ENCODE measurements at regions not wholly inside any gene's neighbourhood (a gene's known extent, or its start where the extent isn't known, plus 50 kb on each side); places are given as distances from the start of the nearest gene placed in this dataset.

DNA sequence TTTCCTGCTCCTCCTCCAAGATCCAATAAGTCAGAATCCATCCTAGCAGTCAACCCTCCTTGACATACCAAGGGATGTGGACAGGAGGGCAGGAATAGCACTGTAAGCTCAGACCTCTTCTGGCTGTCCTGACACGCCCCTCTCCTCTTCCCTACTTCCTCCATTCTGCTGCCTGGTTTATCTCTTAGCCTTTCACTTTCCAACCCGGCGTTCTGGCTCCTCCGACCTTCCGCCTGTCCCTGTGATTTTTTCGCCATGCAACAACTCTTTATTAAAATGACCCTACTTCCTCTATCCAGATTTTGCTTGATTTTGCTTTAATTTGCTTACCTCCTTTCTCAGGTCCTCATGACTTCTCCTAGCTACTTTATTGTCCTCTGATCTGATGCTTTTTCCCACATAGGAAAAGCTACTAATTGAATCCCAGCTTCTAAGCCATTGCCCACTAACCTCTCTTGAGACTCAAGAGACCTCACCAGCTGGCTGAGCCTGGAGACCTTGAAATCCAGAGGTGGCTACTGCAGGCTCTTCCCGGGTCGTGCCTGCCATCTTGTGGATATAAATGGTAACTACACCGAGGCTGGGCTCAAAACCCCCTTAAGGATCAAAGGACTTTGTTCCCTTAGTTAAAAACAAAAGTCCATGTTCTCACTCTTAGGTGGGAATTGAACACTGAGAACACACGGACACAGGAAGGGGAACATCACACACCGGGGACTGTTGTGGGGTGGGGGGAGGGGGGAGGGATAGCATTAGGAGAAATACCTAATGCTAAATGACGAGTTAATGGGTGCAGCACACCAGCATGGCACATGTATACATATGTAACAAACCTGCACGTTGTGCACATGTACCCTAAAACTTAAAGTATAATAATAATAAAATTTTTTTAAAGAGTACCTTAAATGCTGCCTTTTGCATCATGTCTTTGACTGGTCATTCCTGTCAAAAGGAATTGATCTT lies 139.4 kb downstream of the AKAIN1 start:
- no TSS peak for BruUV-seq (replicated peaks)
- no peak overlapping the region for H3K27ac ChIP-seq (ENCODE audit: extremely low read depth, low read depth, low read length)
- peak; percentile 68 to 77 (median 72) for DNase-seq (ENCODE audit: extremely low read depth in 1 of 4, low spot score in 3 of 4)
- no peaks in the 10 kb centered on the region for H3K36me3 ChIP-seq (ENCODE audit: control insufficient read depth, insufficient read depth, low read length)
- POLR2A ChIA-PET: no interaction called here
- no peak overlapping the region for H3K9ac ChIP-seq (ENCODE audit: insufficient read depth in 1 of 2, low read depth in 2 of 2, low read length in 2 of 2)
- H3K79me2 ChIP-seq (ENCODE audit: control insufficient read depth, insufficient read depth, low read length): no peaks in the 10 kb centered on the region
- FAIRE-seq: peak; percentile 88
- CTCF ChIA-PET (ENCODE audit: low intra/inter-chr PET ratio): interaction anchor here (1.8 kb wide), 1 partner anchor 951 kb away, joined by 10 read pairs; no protein-coding TSS in a partner anchor
- H3K27me3 ChIP-seq (ENCODE audit: control insufficient read depth in 2 of 2, insufficient read depth in 2 of 2, low read length in 2 of 2): no peaks in the 10 kb centered on the region
- no peak overlapping the region for H2AFZ ChIP-seq (ENCODE audit: low read depth, low read length)
- H3K9me1 ChIP-seq (ENCODE audit: control insufficient read depth, insufficient read depth, low read length): no peaks in the 10 kb centered on the region
- in situ Hi-C loops (cut with MboI) (loop anchor here (10.0 to 25.0 kb wide), 3 partner anchors 945 to 1830 kb away; no protein-coding TSS in a partner anchor), intact Hi-C loops (cut with micrococcal nuclease) (loop anchor here (2.0 kb wide), 1 partner anchor 951 kb away; no protein-coding TSS in a partner anchor)
- no peaks in the 10 kb centered on the region for H3K9me3 ChIP-seq (replicated peaks; ENCODE audit: control insufficient read depth, insufficient read depth, low read depth, low read length)
- 0% methylated on average over 10 of the region's 13 CpGs for WGBS (ENCODE audit: insufficient coverage, low coverage, missing lambda C conversion rate)
- no peak overlapping the region for H3K4me2 ChIP-seq (ENCODE audit: insufficient read depth, low read length)
- H3K4me1 ChIP-seq (replicated peaks in 1 of 2; ENCODE audit: control insufficient read depth in 2 of 2, insufficient read depth in 2 of 2, low read length in 2 of 2): no peaks in the 10 kb centered on the region
- peak; percentile 87 for ATAC-seq
- H4K20me1 ChIP-seq (replicated peaks; ENCODE audit: control insufficient read depth, insufficient read depth, low read length): no peaks in the 10 kb centered on the region
- no peak overlapping the region for H3K4me3 ChIP-seq
- TF ChIP-seq STAT5A (IDR thresholded peaks at IDR 0.05; ENCODE audit: borderline replicate concordance, low read length): no peak
- TF ChIP-seq CHD2 (IDR thresholded peaks at IDR 0.05; ENCODE audit: low read depth, low read length): no peak
- no peak for TF ChIP-seq ZNF444 (CRISPR knock-in tag; IDR thresholded peaks at IDR 0.05)
- TF ChIP-seq NR1H2 (CRISPR knock-in tag; IDR thresholded peaks at IDR 0.05): no peak
- no peak for TF ChIP-seq SMARCA4 (IDR thresholded peaks at IDR 0.05)
- no peak for TF ChIP-seq ZNF239 (CRISPR knock-in tag; IDR thresholded peaks at IDR 0.05)
- TF ChIP-seq ELF2 (CRISPR knock-in tag; IDR thresholded peaks at IDR 0.05): no peak
- no peak for TF ChIP-seq HEY1 (CRISPR knock-in tag; IDR thresholded peaks at IDR 0.05; ENCODE audit: borderline replicate concordance)
- TF ChIP-seq, protein P1, sequence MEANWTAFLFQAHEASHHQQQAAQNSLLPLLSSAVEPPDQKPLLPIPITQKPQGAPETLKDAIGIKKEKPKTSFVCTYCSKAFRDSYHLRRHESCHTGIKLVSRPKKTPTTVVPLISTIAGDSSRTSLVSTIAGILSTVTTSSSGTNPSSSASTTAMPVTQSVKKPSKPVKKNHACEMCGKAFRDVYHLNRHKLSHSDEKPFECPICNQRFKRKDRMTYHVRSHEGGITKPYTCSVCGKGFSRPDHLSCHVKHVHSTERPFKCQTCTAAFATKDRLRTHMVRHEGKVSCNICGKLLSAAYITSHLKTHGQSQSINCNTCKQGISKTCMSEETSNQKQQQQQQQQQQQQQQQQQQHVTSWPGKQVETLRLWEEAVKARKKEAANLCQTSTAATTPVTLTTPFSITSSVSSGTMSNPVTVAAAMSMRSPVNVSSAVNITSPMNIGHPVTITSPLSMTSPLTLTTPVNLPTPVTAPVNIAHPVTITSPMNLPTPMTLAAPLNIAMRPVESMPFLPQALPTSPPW (CRISPR knock-in tag; IDR thresholded peaks at IDR 0.05): no peak
- peak; percentile 22; the same call in 1 of the 2 replicates for TF ChIP-seq RB1 (IDR thresholded peaks at IDR 0.05; ENCODE audit: low read depth)
- TF ChIP-seq, protein P2, sequence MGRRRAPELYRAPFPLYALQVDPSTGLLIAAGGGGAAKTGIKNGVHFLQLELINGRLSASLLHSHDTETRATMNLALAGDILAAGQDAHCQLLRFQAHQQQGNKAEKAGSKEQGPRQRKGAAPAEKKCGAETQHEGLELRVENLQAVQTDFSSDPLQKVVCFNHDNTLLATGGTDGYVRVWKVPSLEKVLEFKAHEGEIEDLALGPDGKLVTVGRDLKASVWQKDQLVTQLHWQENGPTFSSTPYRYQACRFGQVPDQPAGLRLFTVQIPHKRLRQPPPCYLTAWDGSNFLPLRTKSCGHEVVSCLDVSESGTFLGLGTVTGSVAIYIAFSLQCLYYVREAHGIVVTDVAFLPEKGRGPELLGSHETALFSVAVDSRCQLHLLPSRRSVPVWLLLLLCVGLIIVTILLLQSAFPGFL (CRISPR knock-in tag; IDR thresholded peaks at IDR 0.05): no peak
- TF ChIP-seq JUNB (CRISPR knock-in tag; conservative IDR thresholded peaks at IDR 0.05): no peak
- TF ChIP-seq, protein P3, sequence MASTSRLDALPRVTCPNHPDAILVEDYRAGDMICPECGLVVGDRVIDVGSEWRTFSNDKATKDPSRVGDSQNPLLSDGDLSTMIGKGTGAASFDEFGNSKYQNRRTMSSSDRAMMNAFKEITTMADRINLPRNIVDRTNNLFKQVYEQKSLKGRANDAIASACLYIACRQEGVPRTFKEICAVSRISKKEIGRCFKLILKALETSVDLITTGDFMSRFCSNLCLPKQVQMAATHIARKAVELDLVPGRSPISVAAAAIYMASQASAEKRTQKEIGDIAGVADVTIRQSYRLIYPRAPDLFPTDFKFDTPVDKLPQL (IDR thresholded peaks at IDR 0.05; ENCODE audit: extremely low read depth, insufficient read length): no peak
- TF ChIP-seq, protein P4, sequence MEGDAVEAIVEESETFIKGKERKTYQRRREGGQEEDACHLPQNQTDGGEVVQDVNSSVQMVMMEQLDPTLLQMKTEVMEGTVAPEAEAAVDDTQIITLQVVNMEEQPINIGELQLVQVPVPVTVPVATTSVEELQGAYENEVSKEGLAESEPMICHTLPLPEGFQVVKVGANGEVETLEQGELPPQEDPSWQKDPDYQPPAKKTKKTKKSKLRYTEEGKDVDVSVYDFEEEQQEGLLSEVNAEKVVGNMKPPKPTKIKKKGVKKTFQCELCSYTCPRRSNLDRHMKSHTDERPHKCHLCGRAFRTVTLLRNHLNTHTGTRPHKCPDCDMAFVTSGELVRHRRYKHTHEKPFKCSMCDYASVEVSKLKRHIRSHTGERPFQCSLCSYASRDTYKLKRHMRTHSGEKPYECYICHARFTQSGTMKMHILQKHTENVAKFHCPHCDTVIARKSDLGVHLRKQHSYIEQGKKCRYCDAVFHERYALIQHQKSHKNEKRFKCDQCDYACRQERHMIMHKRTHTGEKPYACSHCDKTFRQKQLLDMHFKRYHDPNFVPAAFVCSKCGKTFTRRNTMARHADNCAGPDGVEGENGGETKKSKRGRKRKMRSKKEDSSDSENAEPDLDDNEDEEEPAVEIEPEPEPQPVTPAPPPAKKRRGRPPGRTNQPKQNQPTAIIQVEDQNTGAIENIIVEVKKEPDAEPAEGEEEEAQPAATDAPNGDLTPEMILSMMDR (IDR thresholded peaks at IDR 0.05 in 2 of 3, conservative IDR thresholded peaks at IDR 0.05 in 1 of 3; ENCODE audit: insufficient read depth in 2 of 3, low read depth in 1 of 3, low read length in 3 of 3): peak; percentile 74 to 79 (median 74)
- no peak for TF ChIP-seq NELFE (IDR thresholded peaks at IDR 0.05; ENCODE audit: insufficient read depth, insufficient read length)
- TF ChIP-seq RHOXF2B (CRISPR knock-in tag; conservative IDR thresholded peaks at IDR 0.05): no peak
- no peak for TF ChIP-seq EWSR1 (IDR thresholded peaks at IDR 0.05; ENCODE audit: borderline replicate concordance, low read depth, partially characterized antibody)
